GM13977 (cell line): ENCODE measurements at regions not wholly inside any gene's neighbourhood (a gene's known extent, or its start where the extent isn't known, plus 50 kb on each side); places are given as distances from the start of the nearest gene placed in this dataset.

Experiments used
- DNase-seq: peaks from one replicate; pipeline ENCODE4 v3.0.0; 2012; ENCODE audit warnings: low spot score
- CTCF ChIP-seq: IDR thresholded peaks from 2 replicates; pipeline ENCODE4 v1.5.1; 2012; ENCODE audit warnings: mild to moderate bottlenecking, control low read depth; ENCODE audit not compliant: insufficient read depth; ENCODE audit errors: extremely low read depth, missing control alignments
- in situ Hi-C: fragments of 300-500 bp; cut with MboI; formaldehyde crosslinking; loops from one replicate; pipeline ENCODE4 v1.12.0; 2022; ENCODE audit warnings: low sequenced_read_pairs, low pct_unique_long_range_greater_than_20kb, mixed read lengths, inconsistent platforms; ENCODE audit not compliant: unreplicated experiment

- in situ Hi-C loops: no loop called here
- TF ChIP-seq CTCF: no peak
- DNase-seq: no peak
Measured at GRCh38 chr1:216908126-216908525, 184.9 kb upstream of the ESRRG start.

GRCh38 chr1:216907100-216907499, 183.9 kb upstream of the ESRRG start:
- in situ Hi-C loops: no loop called here
- no peak for TF ChIP-seq CTCF
- no peak for DNase-seq

GRCh38 chr1:216905781-216906180, 182.6 kb upstream of the ESRRG start:
- in situ Hi-C loops: no loop called here
- DNase-seq: no peak
- TF ChIP-seq CTCF: no peak

GRCh38 chr1:216905137-216905536, 181.9 kb upstream of the ESRRG start:
- DNase-seq: no peak
- in situ Hi-C loops: no loop called here
- TF ChIP-seq CTCF: no peak

GRCh38 chr1:216904471-216904870, 181.2 kb upstream of the ESRRG start:
- no peak for DNase-seq
- no peak for TF ChIP-seq CTCF
- in situ Hi-C loops: no loop called here

GRCh38 chr1:216903382-216903740, 180.1 kb upstream of the ESRRG start:
- TF ChIP-seq CTCF: no peak
- no peak for DNase-seq
- in situ Hi-C loops: no loop called here
